ENCODE measurements at regions not wholly inside any gene's neighbourhood (a gene's known extent, or its start where the extent isn't known, plus 50 kb on each side); places are given as distances from the start of the nearest gene placed in this dataset.
"Not testable (repeated sequence)": the region's sequence is repeated elsewhere in the genome, so short reads cannot be mapped to it uniquely, and the experiment has no call there.

DNA sequence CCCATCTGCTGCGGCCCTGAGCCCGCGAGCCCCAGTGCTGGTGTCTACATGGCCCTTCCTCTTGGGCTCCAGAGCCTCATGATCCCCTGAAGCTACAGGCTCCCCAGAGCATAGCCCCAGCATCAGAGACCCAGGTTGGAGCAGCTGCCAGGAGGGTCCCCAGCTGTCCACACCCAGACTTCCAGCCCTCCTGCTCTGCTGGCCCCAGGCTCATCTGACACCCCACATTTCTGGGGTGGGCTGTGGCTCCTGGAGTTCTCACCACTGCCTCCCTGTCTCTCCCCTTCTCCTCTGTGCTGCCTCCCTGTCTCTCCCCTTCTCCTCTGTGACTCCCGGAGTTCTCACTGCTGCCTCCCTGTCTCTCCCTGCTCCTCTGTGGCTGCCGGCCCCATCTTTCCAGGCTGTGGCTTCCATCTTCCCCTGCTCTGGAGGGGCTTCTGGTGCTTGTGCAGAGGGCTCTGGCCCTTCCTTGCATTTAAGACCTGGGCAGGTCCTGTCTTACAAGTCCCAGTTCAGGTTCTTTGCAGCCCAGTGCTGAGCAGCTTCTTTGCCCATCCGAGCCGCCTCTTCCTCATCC lies 108.1 kb downstream of the ERMARD start:
- no peak for DNase-seq

DNA sequence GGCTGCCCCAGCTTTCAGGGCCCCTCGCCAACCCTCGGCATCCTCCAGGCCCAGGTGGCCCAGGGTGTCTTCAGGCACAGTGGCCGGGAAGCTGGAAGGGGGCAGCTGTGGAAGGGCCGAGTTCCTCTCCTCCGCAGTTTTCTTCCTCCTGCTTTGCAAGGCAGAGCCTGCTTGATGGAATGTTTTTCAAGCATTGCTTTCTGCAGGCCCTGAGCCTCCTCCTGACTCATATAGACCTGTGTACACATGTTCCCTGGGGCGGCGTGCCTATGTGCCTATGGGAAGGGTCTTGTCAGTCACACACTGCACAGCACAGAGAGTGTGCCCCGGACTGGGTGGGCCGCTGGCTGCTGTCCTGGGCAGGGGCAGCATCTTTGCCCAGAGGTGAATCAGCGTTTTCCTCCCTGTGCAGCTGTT lies 107.5 kb downstream of the ERMARD start:
- no peak for DNase-seq

DNA sequence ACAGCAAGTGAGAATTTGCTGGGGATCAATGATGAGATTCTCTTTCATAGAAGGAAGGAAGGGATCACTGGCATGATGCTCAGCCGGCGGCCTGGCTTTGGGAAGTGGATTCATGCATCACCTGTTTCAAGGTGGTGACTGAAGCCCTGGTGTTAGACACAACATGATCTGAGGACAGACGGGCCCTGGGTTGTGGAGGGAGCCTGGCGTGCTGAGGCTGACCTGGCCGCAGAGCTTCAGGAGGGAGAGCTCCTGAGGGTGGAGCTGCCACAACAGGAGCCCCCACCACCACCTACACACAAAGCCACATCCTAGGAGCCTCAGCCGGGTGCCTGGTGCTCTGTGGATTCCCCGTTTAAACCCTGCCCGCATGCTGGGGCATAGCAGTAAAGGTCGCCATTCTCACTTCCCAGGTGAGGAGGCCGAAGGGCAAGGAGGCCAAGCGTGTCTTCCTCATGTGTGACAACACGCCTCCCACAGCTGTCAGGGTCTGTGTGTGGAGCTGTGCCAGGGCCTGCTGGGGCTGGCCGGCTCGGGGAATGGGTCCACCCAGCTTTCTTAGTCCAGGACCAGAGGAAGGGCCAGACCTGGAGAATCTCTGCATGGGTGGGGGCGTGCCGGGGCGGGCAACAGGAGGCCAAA lies 107.0 kb downstream of the ERMARD start:
- DNase-seq, result no peak

DNA sequence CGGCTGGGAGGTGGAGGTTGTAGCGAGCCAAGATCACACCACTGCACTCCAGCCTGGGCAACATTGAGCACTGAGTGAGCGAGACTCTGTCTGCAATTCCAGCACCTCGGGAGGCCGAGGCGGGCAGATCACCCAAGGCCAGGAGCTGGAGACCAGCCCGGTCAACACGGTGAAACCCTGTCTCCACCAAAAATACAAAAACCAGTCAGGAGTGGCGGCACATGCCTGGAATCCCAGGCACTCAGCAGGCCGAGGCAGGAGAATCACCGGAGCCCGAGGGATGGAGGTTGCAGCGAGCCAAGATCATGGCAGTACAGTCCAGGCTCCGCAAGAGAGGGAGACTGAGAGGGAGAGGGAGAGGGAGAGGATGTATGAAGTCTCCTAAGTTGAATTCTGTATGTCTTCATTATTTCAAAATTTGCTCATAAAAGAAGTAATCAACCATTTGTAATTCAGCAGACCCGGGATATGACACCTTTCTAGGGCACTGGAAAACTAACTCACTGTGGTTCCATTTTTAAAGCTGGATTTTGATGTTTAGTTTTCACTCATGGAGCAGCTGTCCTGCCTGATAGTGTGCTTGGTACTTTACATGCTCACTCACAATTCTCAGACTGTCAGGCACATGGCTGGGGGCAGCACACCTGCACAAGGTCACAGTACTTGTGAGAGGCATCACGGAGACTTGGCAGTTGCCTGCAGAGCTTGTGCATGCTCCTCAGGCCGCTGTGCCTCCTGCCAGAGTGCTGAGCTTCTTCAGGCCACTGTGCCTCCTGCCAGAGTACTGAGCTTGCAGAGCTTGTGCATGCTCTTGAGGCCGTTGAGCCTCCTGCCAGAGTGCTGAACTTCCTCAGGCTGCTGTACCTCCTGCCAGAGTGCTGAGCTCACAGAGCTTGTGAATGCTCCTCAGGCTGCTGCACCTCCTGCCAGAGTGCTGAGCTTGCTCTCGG lies 106.2 kb downstream of the ERMARD start:
- no peak for DNase-seq

DNA sequence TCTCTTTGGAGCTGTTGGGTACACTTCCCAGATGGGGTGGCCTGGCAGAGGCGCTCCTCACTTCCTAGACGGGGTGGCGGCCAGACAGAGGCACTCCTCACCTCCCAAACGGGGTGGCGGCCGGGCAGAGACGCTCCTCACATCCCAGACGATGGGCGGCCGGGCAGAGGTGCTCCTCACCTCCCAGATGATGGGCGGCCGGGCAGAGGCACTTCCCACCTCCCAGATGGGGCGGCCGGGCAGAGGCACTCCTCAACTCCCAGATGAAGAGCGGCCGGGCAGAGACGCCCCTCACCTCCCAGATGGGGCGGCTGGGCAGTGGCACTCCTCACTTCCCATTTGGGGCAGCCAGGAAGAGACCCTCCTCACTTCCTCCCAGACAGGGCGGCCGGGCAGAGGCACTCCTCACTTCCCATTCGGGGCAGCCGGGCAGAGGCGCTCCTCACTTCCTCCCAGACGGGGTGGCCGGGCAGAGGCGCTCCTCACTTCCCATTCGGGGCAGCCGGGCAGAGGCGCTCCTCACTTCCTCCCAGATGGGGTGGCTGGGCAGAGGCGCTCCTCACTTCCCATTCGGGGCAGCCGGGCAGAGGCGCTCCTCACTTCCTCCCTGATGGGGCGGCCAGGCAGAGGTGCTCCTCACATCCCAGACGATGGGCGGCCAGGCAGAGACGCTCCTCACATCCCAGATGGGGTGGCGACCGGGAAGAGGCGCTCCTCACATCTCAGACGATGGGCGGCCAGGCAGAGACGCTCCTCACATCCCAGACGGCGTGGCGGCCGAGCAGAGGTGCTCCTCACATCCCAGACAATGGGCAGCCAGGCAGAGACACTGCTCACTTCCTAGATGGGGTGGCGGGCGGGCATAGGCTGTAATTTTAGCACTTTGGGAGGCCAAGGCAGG lies 105.3 kb downstream of the ERMARD start:
- not testable (repeated sequence) for DNase-seq

DNA sequence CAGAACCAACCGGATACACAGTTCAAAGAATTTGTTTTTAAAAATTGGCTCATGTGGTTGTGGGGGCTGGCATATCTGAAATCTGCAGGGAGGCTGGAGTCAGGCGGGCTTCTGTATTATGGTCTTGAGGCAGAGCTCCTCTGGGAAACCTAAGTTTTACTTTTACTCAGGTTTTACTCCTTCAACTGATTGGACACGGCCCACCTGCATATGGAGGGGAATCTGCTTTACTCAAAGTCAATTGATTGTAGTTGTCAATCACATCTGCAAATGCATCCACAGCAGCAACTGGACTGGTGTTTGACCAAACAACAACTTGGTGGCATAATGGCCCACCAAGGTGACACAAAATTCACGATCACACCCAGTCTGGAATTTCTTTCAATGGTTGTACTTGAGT lies 103.4 kb downstream of the ERMARD start:
- no peak for DNase-seq

DNA sequence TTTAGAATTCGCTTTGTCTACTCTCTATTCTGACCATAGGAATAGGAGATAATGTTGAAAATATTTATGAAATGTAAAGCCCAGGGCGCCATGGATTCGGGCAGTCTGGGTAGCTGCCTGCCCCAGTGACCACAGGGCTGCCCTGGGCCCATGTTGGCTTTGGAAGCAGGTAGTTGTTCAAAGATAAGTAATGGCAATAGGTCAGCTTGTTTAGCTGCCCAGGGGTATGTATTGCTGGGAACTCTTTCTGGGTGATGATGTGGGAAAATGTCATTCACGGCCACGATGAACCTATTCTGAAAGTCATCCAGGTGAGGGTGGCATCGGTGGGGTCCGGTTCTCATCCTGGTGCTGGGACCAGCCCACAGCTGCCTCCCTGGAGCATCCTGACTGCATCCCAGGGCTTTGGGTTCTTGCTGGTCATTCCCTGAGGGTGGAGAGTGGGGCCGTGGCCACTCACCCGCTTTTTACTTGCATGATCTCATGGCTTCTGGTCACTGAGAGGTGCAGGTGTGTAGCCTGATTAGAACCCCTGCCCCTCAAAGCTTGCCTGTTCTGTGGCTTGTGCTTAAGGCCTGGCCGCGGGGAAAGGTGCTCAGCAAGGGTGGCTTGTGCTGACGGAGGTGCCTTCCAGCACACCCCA lies 102.8 kb downstream of the ERMARD start:
- DNase-seq, result no peak

DNA sequence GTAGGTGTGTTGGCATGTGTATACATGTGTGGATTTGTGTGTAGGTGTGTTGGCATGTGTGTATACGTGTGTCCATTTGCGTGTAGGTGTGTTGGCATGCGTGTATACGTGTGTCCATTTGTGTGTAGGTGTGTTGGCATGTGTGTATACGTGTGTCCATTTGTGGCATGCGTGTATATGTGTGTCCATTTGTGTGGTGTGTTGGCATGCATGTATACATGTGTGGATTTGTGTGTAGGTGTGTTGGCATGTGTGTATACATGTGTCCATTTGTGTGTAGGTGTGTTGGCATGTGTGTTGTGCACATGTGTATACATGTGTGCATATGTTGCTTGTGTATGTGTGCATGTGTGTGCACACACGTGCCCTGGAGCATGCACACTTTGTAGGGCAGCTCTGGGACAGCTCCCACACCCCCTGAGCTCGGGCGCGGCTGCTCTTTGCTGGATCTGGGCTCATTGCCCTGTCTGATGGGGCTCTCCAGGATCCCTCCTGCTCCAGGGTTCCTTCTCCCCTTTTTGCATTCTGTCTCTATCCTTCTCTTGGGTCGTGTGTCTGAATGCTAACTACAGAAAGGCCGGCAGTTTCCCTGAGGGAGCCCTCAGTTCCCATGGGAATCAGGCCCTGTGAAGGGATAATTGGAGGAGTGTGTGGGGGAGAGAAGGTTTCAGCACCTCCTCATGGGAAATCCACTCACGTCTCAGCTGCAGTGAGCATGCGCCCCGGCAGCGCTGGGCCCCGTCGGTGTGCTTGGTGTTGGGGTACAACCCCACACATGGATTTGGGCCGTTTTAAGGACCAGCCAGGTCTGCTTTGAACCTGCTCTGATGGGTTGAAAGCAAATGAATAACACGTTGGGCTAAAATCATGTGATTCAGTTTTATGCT lies 102.0 kb downstream of the ERMARD start:
- DNase-seq, result no peak

DNA sequence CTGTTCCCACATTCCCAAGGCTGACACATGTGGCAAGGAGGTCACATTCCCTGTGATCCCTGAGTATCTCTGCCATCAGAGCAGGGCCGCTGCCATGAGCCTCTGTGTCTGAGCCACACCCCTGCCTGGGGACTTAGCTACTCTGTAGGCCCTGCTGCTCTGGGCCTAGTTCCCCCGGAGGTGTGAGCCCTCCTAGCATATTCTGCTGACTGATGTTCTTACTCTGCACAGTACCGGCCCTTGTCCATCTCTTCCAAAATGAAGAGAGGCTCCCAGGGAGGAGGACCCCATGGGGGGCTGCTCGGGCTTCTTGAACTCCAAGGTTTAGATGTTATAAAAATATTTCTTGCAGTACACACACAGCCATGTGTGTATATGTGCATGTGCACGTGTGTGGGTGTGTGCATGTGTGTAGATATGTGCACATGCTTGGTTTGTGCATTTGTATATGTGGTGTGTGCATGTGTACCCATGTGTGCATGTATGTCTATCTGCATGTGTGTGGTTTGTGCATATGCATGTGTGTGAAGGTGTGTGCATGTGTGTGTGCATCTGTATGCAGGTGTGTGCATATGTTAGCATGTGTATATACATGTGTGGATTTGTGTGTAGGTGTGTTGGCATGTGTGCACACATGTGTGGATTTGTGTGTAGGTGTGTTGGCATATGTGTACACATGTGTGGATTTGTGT lies 101.2 kb downstream of the ERMARD start:
- no peak for DNase-seq

DNA sequence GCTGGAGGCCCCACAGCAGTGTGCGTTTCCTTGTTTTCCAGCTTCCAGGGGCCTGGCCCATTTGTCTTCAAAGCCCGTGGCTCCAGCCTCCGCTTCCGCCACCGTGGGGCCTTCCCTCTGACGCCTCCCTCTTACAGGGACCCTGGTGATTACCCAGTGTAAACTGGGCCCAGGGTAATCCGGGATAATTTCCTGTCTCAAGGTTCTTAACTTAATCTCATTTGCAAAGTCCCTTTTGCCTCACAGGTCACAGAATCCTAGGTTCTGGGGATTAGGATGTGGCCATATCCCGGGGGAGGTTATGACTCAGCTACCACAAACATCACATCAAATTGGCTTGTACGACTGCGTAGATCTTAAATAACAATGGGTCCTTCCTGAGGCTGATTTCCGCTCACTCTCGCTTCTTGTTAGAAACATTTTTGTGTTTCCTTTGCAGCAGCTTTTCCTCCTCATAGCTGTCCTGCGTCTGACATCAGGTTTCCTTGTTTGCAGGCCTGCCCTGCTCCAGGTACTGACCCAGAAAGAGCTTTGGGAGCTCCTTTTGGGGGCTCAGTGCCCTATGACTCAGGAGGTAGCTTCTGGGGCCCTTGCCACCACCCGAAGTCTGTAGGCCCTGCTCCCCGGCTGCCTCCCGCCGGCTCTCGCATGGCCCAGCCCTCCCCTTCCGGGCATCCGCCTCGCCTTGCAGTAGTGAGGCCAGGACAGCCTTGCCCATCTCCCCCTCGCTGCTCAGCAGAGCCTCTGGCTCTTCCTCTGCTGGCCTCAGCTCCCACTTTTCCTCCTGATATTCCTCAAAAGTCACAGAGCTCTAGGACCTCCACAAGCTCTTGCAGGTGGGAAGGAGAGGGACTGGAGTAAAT lies 100.5 kb downstream of the ERMARD start:
- no peak for DNase-seq

DNA sequence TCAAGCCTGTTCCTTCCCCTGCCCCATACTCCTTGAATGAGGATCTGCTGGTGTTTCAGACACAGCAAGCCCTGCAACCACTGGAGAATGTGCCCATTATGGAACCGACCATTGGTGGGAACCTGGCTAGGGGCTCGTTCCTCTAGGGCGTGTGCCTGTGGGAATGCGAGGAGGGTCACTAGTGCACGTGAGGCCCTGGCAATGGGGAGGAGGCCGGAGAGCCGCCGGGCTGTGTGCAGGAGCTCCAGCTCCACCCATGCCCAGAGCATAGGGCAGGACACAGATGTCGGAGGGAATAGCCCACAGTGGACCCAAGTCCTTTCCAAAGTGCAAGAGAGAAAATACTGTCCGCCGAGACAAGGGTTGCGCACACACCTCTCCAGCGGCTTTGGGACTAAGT lies 99.3 kb downstream of the ERMARD start:
- DNase-seq, result no peak

DNA sequence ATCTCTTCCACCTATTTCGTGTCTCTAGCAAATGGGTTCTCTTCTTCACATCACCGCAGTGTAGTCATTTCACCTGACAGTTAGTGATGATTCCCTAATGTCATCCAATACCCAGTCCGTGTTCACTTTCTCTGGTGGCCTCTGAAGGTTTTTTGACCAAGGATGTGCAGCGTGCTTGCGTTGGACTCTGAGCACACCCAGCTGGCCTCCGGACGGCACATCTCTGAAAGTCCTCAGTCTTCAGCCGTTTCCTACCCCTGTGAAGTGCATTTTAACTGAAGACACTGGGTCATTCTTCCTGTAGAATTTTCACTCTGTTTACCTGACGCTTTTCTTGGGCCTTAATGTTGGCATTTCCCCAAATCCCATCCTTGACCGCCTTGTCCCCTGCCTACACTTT lies 98.7 kb downstream of the ERMARD start:
- no peak for DNase-seq

DNA sequence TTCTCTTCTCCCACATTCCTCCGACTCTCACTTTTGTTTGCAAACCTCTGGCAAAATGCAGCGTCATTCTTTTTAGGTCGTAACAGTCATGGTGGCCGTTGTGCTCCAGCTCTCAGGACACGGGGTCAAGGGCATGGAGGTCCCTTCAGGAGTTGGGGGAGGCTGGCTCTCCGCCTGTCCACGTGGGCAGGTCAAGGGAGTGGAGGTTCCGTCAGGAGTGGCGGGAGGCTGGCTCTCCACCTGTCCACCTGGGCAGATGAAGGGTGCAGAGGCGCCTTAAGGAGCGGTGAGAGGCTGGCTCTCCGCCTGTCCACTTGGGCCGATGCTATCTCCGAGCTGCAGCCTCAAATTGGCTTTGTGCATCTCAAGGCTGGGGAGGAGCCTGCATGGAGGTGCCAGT lies 98.0 kb downstream of the ERMARD start:
- DNase-seq, result no peak

DNA sequence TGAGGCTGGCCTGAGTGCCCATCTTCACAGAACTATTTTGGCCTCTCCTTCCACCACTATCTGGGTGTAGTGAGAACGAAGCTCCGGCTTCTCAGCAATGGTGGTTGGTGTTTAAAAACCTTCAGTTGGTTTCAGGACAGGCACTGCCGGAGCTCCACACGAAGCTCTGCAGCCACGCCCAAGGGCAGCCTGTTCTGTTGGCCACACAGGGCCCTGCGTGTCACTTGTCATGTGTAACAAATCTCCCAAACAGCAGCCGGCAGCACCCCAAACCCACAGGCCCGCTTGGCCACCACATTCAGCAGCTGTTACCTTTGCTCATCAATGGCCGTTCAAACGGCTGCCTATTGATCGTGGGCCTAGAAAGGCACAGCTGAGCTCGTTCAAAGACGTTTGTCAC lies 97.5 kb downstream of the ERMARD start:
- DNase-seq, result no peak

DNA sequence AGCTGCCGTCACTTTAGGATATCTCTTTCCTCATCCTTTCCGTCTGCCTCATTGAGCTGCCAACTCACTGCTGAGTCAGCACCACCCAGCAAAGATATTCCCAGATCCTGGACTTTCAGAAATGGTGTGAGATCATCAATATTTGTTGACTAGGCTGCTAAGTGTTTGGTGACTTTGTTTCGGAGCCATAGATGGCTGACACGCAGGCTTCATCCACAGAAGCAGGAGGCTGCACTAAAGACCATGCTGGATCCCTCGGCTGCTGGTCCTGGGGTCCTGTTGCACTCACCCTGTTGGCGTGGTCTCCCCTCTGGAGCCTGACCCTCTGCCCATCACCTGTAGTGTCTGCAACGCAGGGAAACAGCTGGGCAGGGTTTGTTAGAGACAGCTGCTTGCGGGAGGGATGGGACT lies 96.5 kb downstream of the ERMARD start:
- DNase-seq, result no peak

DNA sequence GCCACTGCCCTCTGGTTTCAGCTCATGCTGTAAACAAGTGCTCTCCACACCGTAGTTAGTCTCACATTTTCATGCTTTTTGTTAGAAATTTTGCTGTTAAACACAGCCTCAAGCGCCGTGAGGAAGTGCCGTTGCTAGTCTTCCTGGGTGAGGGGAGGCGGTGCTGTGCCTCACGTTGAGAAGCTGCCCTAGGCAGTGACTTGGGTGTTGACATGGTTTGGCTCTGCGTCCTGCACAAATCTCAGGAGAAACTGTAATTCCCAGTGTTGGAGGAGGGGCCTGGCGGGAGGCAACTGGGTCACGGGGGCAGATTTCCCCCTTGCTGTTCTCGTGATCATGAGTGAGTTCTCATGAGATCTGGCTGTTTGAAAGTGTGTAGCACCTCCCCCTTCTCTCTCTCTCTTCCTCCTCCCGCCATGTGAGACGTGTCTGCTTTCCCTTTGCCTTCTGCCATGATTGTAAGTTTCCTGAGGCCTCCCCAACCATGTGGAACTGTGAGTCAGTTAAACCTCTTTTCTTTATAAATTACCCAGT lies 95.8 kb downstream of the ERMARD start:
- no peak for DNase-seq

DNA sequence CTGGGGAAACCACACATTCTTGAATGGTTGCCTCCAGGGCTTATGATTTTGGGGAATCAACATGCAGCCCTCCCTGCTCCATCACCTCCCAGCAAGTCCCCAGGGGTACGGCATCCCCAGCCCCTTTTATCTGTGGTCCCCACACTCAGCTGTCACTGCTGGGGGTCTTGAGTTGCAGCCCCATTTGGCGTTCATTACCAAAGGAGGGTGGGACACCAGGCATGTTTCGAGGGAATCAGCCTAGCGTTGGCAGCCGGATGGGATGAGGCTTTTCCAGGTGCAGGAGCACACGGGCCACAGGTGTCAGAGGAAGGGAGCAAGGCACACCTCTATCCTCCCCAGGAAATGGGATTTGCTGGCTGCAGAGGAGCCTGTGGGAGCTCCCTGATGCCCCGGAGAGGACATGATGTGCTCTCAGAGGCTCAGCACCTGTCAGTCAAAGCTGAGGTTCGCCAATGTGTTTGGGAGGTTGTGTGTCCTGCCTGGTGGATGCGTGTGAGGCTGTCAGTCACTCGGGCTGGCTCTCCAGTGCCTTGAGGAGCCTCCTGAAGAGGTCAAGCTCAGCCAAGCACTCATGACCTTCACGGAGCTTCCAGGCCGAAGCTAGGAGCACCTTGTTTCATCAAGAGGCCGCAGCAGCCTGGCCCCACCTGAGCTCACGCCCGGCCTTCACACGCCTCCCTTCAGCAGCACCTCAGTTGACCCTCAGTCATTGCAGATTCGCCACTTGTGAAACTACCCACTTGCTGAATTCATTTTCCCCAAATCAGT lies 95.0 kb downstream of the ERMARD start:
- DNase-seq, result no peak

All from fibroblast of skin of abdomen (primary cell).